Neural progenitor cell (in vitro differentiated cells): ENCODE measurements at regions not wholly inside any gene's neighbourhood (a gene's known extent, or its start where the extent isn't known, plus 50 kb on each side); places are given as distances from the start of the nearest gene placed in this dataset.

Source experiments
- DNase-seq: peaks from one replicate; pipeline ENCODE4 v3.0.0-alpha.2; 2016; ENCODE audit warnings: low spot score
- H2AFZ ChIP-seq: fragments of 200-600 bp; sonication (generic); replicated peaks from 2 replicates; pipeline ENCODE4 v1.6.1; 2016; ENCODE audit warnings: antibody characterized with exemption
- H3F3A ChIP-seq: fragments of 200-600 bp; sonication (generic); 2 replicates; pipeline ENCODE4 v1.6.1; 2016; ENCODE audit warnings: antibody characterized with exemption, low read depth
- H3K27ac ChIP-seq: fragments of 200-600 bp; sonication (generic); 2 replicates; pipeline ENCODE4 v1.5.1; 2016; ENCODE audit warnings: mild to moderate bottlenecking
- H3K27me3 ChIP-seq: fragments of 200-600 bp; sonication (generic); 2 replicates; pipeline ENCODE4 v1.6.1; 2016; ENCODE audit warnings: mild to moderate bottlenecking, moderate library complexity
- H3K36me3 ChIP-seq: fragments of 200-600 bp; sonication (generic); 2 replicates; pipeline ENCODE4 v1.5.1; 2016
- H3K4me1 ChIP-seq: fragments of 200-600 bp; sonication (generic); 2 replicates; pipeline ENCODE4 v1.6.1; 2016; ENCODE audit warnings: mixed run types
- H3K4me2 ChIP-seq: fragments of 200-600 bp; sonication (generic); 2 replicates; pipeline ENCODE4 v1.6.1; 2016
- H3K4me3 ChIP-seq: fragments of 200-600 bp; sonication (generic); 2 replicates; pipeline ENCODE4 v1.5.1; 2016
- H3K79me2 ChIP-seq: fragments of 200-600 bp; sonication (generic); 2 replicates; pipeline ENCODE4 v1.6.1; 2016; ENCODE audit warnings: low read depth
- H3K9ac ChIP-seq: fragments of 200-600 bp; sonication (generic); 2 replicates; pipeline ENCODE4 v1.6.1; 2016
- H3K9me3 ChIP-seq: fragments of 200-600 bp; sonication (generic); 2 replicates; pipeline ENCODE4 v1.5.1; 2016; ENCODE audit warnings: low read depth
- H4K20me1 ChIP-seq: fragments of 200-600 bp; sonication (generic); 2 replicates; pipeline ENCODE4 v1.6.1; 2016; ENCODE audit warnings: low read depth
- H3K27ac Mint-ChIP-seq: 3 replicates; pipeline ENCODE4 v1.8.0; 2021; ENCODE audit warnings: mixed read lengths
- H3K27me3 Mint-ChIP-seq: 2 replicates; pipeline ENCODE4 v1.8.0; 2022; ENCODE audit warnings: low read depth, mild to moderate bottlenecking, inconsistent platforms, moderate library complexity, mixed read lengths; ENCODE audit not compliant: insufficient read depth
- H3K36me3 Mint-ChIP-seq: 3 replicates; pipeline ENCODE4 v1.8.0; 2021; ENCODE audit warnings: mixed read lengths
- H3K4me1 Mint-ChIP-seq: 3 replicates; pipeline ENCODE4 v1.8.0; 2021; ENCODE audit warnings: mixed read lengths
- H3K4me3 Mint-ChIP-seq: 3 replicates; pipeline ENCODE4 v1.8.0; 2021; ENCODE audit warnings: mild to moderate bottlenecking, moderate library complexity, mixed read lengths
- H3K9me3 Mint-ChIP-seq: 3 replicates; pipeline ENCODE4 v1.8.0; 2020; ENCODE audit warnings: mixed read lengths
- CTCF ChIP-seq: fragments of 200-600 bp; sonication (generic); IDR thresholded peaks from 2 replicates; pipeline ENCODE4 v1.5.1; 2017; ENCODE audit warnings: antibody characterized with exemption, mild to moderate bottlenecking
- EZH2 ChIP-seq: fragments of 200-600 bp; sonication (generic); IDR thresholded peaks from 2 replicates; pipeline ENCODE4 v1.6.1; 2017; ENCODE audit warnings: antibody characterized with exemption, mild to moderate bottlenecking, moderate library complexity
- EZH2phosphoT487 ChIP-seq: fragments of 200-600 bp; sonication (generic); IDR thresholded peaks from 2 replicates; pipeline ENCODE4 v1.6.1; 2017; ENCODE audit warnings: antibody characterized with exemption

GRCh38 chr16:50932348-50932935 lies 190.6 kb downstream of the CYLD start:
- Mint-ChIP-seq H3K9me3 (no peaks in the 10 kb centered on the region), H3K4me1 (peaks cover 7% of the 10 kb centered on the region), H3K27me3 (peaks cover 10% of the 10 kb centered on the region), H3K4me3 (peak overlapping the region; percentile 11), H3K36me3 (no peaks in the 10 kb centered on the region), H3K27ac (no peak overlapping the region)
- Histone ChIP-seq H3K4me2 (no peak overlapping the region), H3K79me2 (no peaks in the 10 kb centered on the region), H3K36me3 (no peaks in the 10 kb centered on the region), H2AFZ (no peak overlapping the region), H3K4me3 (no peak overlapping the region), H4K20me1 (no peaks in the 10 kb centered on the region), H3K4me1 (peaks cover 11% of the 10 kb centered on the region), H3F3A (peaks cover 9% of the 10 kb centered on the region), H3K9me3 (no peaks in the 10 kb centered on the region), H3K9ac (no peak overlapping the region), H3K27ac (no peak overlapping the region), H3K27me3 (no peaks in the 10 kb centered on the region)
- DNase-seq = no peak
- TF ChIP-seq EZH2 = no peak

- Histone ChIP-seq H3K4me2 (no peak overlapping the region), H3K27ac (no peak overlapping the region), H3K4me3 (no peak overlapping the region), H3K4me1 (peaks cover 7% of the 10 kb centered on the region), H4K20me1 (no peaks in the 10 kb centered on the region), H3K9me3 (no peaks in the 10 kb centered on the region), H3F3A (no peaks in the 10 kb centered on the region), H3K36me3 (no peaks in the 10 kb centered on the region), H2AFZ (no peak overlapping the region), H3K9ac (no peak overlapping the region), H3K79me2 (no peaks in the 10 kb centered on the region), H3K27me3 (no peaks in the 10 kb centered on the region)
- Mint-ChIP-seq H3K9me3 (no peaks in the 10 kb centered on the region), H3K4me3 (no peak overlapping the region), H3K27me3 (peaks cover 9% of the 10 kb centered on the region), H3K36me3 (no peaks in the 10 kb centered on the region), H3K27ac (no peak overlapping the region), H3K4me1 (peaks cover 11% of the 10 kb centered on the region)
- TF ChIP-seq EZH2phosphoT487 = no peak
- TF ChIP-seq EZH2 = no peak
- no peak for TF ChIP-seq CTCF
- DNase-seq = no peak
Observed at GRCh38 chr16:50928065-50928464, 186.2 kb downstream of the CYLD start.

- DNase-seq = no peak
- peaks cover 7% of the 10 kb centered on the region for H3K4me1 ChIP-seq
- no peaks in the 10 kb centered on the region for H3K79me2 ChIP-seq
- H3K36me3 Mint-ChIP-seq = no peaks in the 10 kb centered on the region
- no peaks in the 10 kb centered on the region for H3K27me3 ChIP-seq
- no peaks in the 10 kb centered on the region for H3K9me3 Mint-ChIP-seq
- no peaks in the 10 kb centered on the region for H4K20me1 ChIP-seq
- TF ChIP-seq EZH2phosphoT487 = no peak
- no peak for TF ChIP-seq EZH2
- TF ChIP-seq CTCF = no peak
- no peaks in the 10 kb centered on the region for H3K36me3 ChIP-seq
- H3K4me3 Mint-ChIP-seq = no peak overlapping the region
- no peak overlapping the region for H3K4me2 ChIP-seq
- H3K9ac ChIP-seq = no peak overlapping the region
- H3K27ac Mint-ChIP-seq = no peak overlapping the region
- no peak overlapping the region for H3K27ac ChIP-seq
- H3K4me1 Mint-ChIP-seq = peaks cover 4% of the 10 kb centered on the region
- no peak overlapping the region for H3K4me3 ChIP-seq
- H3K9me3 ChIP-seq = no peaks in the 10 kb centered on the region
- peaks cover 6% of the 10 kb centered on the region for H3K27me3 Mint-ChIP-seq
- H3F3A ChIP-seq = no peaks in the 10 kb centered on the region
- no peak overlapping the region for H2AFZ ChIP-seq
Observed at GRCh38 chr16:50925758-50926357, 184.0 kb downstream of the CYLD start.
